OCI-LY1 (cell line): ENCODE measurements at regions not wholly inside any gene's neighbourhood (a gene's known extent, or its start where the extent isn't known, plus 50 kb on each side); places are given as distances from the start of the nearest gene placed in this dataset.

Experiments
- H2AFZ ChIP-seq: fragments of 200-600 bp; sonication (generic), shearing (Covaris generic); 2 replicates; pipeline ENCODE4 v1.6.0; 2014; ENCODE audit warnings: antibody characterized with exemption, mild to moderate bottlenecking, low read length
- H3F3A ChIP-seq: fragments of 200-600 bp; sonication (generic), shearing (Covaris generic); 2 replicates; pipeline ENCODE4 v1.6.0; 2014; ENCODE audit warnings: mild to moderate bottlenecking, antibody characterized with exemption, low read length, moderate library complexity; ENCODE audit not compliant: insufficient read depth
- H3K27ac ChIP-seq: fragments of 200-600 bp; sonication (generic); 2 replicates; pipeline ENCODE4 v1.5.1; 2014; ENCODE audit warnings: low read length, mixed run types, mild to moderate bottlenecking, low read depth; ENCODE audit not compliant: poor library complexity, severe bottlenecking
- H3K27me3 ChIP-seq: fragments of 200-600 bp; sonication (generic); 2 replicates; pipeline ENCODE4 v1.6.0; 2014; ENCODE audit warnings: antibody characterized with exemption, mild to moderate bottlenecking, low read length, moderate library complexity; ENCODE audit not compliant: insufficient read depth
- H3K36me3 ChIP-seq: fragments of 200-600 bp; sonication (generic); 2 replicates; pipeline ENCODE4 v1.6.1; 2014; ENCODE audit warnings: mild to moderate bottlenecking, antibody characterized with exemption, low read length, moderate library complexity, mixed read lengths; ENCODE audit not compliant: insufficient read depth
- H3K4me1 ChIP-seq: fragments of 200-600 bp; sonication (generic); 2 replicates; pipeline ENCODE4 v1.5.1; 2014; ENCODE audit warnings: mild to moderate bottlenecking, low read length, moderate library complexity; ENCODE audit not compliant: insufficient read depth, severe bottlenecking
- H3K4me2 ChIP-seq: fragments of 200-600 bp; sonication (generic), shearing (Covaris generic); 2 replicates; pipeline ENCODE4 v1.6.1; 2014; ENCODE audit warnings: low read length
- H3K4me3 ChIP-seq: fragments of 200-600 bp; sonication (generic); 2 replicates; pipeline ENCODE4 v1.5.1; 2014; ENCODE audit warnings: low read length, low read depth, mild to moderate bottlenecking, mixed read lengths; ENCODE audit not compliant: poor library complexity, severe bottlenecking
- H3K79me2 ChIP-seq: fragments of 200-600 bp; shearing (Covaris generic); 2 replicates; pipeline ENCODE4 v1.6.1; 2016; ENCODE audit warnings: mixed run types, low read length, mixed read lengths; ENCODE audit not compliant: insufficient read depth
- H3K9ac ChIP-seq: fragments of 200-600 bp; sonication (generic), shearing (Covaris generic); 2 replicates; pipeline ENCODE4 v1.6.1; 2014; ENCODE audit warnings: mild to moderate bottlenecking, low read length, mixed read lengths
- H3K9me2 ChIP-seq: fragments of 200-600 bp; sonication (generic), shearing (Covaris generic); 2 replicates; pipeline ENCODE4 v1.6.1; 2014; ENCODE audit warnings: low read depth, mild to moderate bottlenecking, low read length, mixed read lengths
- H3K9me3 ChIP-seq: fragments of 200-600 bp; shearing (Covaris generic); 2 replicates; pipeline ENCODE4 v1.6.1; 2014; ENCODE audit warnings: low read length, mixed read lengths
- H4K20me1 ChIP-seq: fragments of 200-600 bp; sonication (generic), shearing (Covaris generic); 2 replicates; pipeline ENCODE4 v1.6.0; 2016; ENCODE audit warnings: mild to moderate bottlenecking, low read length; ENCODE audit not compliant: insufficient read depth
- EZH2 ChIP-seq: fragments of 200-600 bp; sonication (generic), shearing (Covaris generic); IDR thresholded peaks from 2 replicates; pipeline ENCODE4 v1.8.0; 2017; ENCODE audit warnings: borderline replicate concordance, mixed run types, mild to moderate bottlenecking, antibody characterized with exemption, low read length, moderate library complexity, mixed read lengths
- TF ChIP-seq, protein P1 (sequence below): fragments of 200-600 bp; sonication (generic), shearing (Covaris generic); IDR thresholded peaks from 2 replicates; pipeline ENCODE4 v1.5.1; 2017; ENCODE audit warnings: mild to moderate bottlenecking, antibody characterized with exemption, low read length, moderate library complexity, mixed read lengths

DNA sequence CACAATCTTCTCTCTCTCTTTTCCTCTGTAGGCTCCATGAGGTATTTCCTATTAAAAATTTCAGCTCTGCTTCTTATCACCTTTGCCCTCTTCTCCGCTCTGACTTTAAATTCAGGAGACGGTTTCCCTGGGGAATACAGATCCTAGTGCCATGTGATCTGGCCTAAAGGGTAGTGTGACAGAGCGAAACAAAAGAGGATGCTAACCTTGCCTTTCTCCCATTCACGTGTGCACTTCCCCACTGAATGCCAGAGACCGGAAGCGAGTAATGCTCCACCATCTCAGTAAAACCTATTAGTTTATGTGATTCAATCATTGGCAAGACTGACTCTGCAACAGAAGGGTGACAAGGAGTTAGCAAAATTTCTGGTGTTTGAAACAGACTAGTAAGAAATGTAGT is 358.3 kb downstream of the ZNF521 start:
- H3F3A ChIP-seq = no peaks in the 10 kb centered on the region

DNA sequence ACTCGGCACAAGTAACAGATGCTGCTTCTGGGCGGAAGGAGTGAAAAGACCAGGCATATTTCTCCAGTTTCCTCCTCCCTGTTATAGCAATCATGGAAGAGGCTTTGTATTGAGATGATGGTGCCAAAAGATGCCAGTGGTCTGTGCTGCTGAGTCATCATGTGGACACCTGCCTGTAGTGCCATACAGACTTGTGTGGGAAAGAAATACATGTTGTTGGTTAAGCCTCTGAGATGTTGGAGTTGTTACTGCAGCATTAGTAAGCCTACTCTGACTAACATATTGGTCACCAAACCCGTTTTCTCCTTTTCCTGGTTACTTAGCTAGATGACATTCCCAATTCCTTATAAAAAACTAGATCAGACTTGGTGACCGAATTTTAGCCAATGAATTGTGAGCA is 356.9 kb downstream of the ZNF521 start:
- TF ChIP-seq, protein P1, sequence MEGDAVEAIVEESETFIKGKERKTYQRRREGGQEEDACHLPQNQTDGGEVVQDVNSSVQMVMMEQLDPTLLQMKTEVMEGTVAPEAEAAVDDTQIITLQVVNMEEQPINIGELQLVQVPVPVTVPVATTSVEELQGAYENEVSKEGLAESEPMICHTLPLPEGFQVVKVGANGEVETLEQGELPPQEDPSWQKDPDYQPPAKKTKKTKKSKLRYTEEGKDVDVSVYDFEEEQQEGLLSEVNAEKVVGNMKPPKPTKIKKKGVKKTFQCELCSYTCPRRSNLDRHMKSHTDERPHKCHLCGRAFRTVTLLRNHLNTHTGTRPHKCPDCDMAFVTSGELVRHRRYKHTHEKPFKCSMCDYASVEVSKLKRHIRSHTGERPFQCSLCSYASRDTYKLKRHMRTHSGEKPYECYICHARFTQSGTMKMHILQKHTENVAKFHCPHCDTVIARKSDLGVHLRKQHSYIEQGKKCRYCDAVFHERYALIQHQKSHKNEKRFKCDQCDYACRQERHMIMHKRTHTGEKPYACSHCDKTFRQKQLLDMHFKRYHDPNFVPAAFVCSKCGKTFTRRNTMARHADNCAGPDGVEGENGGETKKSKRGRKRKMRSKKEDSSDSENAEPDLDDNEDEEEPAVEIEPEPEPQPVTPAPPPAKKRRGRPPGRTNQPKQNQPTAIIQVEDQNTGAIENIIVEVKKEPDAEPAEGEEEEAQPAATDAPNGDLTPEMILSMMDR = no peak
- no peak for TF ChIP-seq EZH2

More for the DNA sequence above, 358.3 kb downstream of the ZNF521 start:
- no peak overlapping the region for H3K27ac ChIP-seq
- H3K4me1 ChIP-seq = no peaks in the 10 kb centered on the region
- no peaks in the 10 kb centered on the region for H3K36me3 ChIP-seq
- no peak overlapping the region for H3K4me2 ChIP-seq
- no peak overlapping the region for H3K4me3 ChIP-seq
- no peaks in the 10 kb centered on the region for H3K9me2 ChIP-seq
- H4K20me1 ChIP-seq = no peaks in the 10 kb centered on the region
- H3K79me2 ChIP-seq = no peaks in the 10 kb centered on the region
- no peak overlapping the region for H2AFZ ChIP-seq
- no peaks in the 10 kb centered on the region for H3K9me3 ChIP-seq
- no peak overlapping the region for H3K9ac ChIP-seq
- H3K27me3 ChIP-seq = no peaks in the 10 kb centered on the region
- TF ChIP-seq, protein P1 = no peak
- no peak for TF ChIP-seq EZH2

DNA sequence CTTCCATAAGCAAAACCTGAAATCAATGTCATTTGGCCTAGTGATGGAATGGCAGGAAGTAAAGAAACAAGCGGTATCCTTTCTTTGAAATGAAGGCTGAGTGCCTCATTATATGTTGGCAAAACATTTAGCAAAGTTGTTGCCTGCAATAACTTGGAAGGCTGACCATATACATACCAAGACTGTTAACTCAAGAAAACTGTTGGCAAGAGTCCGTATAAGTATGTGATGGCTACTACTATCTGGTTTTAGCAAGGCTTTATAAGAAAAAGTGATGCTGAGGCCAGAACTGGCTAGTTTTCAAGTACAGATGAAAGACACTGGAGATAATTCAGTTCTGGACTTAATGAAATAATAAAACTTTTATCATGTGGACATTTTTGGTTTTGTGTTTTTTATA is 356.2 kb downstream of the ZNF521 start:
- Histone ChIP-seq H4K20me1 (no peaks in the 10 kb centered on the region), H3K4me3 (no peak overlapping the region), H3K27ac (no peak overlapping the region), H3K27me3 (no peaks in the 10 kb centered on the region), H3K4me2 (no peak overlapping the region), H2AFZ (no peak overlapping the region), H3K79me2 (no peaks in the 10 kb centered on the region), H3K9me3 (no peaks in the 10 kb centered on the region; the same call in 1 of the 2 replicates), H3K36me3 (no peaks in the 10 kb centered on the region; the same call in 1 of the 2 replicates), H3K9ac (no peak overlapping the region), H3K4me1 (no peaks in the 10 kb centered on the region), H3F3A (no peaks in the 10 kb centered on the region), H3K9me2 (no peaks in the 10 kb centered on the region)
- TF ChIP-seq, protein P1 = no peak
- no peak for TF ChIP-seq EZH2

More for the DNA sequence above, 356.9 kb downstream of the ZNF521 start:
- H3K4me3 ChIP-seq = no peak overlapping the region
- no peaks in the 10 kb centered on the region for H3K9me2 ChIP-seq
- H3F3A ChIP-seq = no peaks in the 10 kb centered on the region
- no peaks in the 10 kb centered on the region; the same call in 1 of the 2 replicates for H3K36me3 ChIP-seq
- no peaks in the 10 kb centered on the region for H4K20me1 ChIP-seq
- H3K4me2 ChIP-seq = no peak overlapping the region
- H3K79me2 ChIP-seq = no peaks in the 10 kb centered on the region
- H2AFZ ChIP-seq = no peak overlapping the region
- H3K27ac ChIP-seq = no peak overlapping the region
- H3K27me3 ChIP-seq = no peaks in the 10 kb centered on the region
- H3K9ac ChIP-seq = no peak overlapping the region
- H3K4me1 ChIP-seq = no peaks in the 10 kb centered on the region
- no peaks in the 10 kb centered on the region; the same call in 1 of the 2 replicates for H3K9me3 ChIP-seq
